Mesenchymal stem cell (in vitro differentiated cells and primary cell): ENCODE measurements at regions not wholly inside any gene's neighbourhood (a gene's known extent, or its start where the extent isn't known, plus 50 kb on each side); places are given as distances from the start of the nearest gene placed in this dataset.

Source experiments
- DNase-seq: peaks from one replicate; pipeline ENCODE4 v3.0.0-alpha.2; 2013
- H2AFZ ChIP-seq: one replicate; pipeline ENCODE4 v1.6.1; 2013; ENCODE audit warnings: low read depth, mild to moderate bottlenecking, control low read depth, inconsistent platforms, low read length, moderate library complexity
- H2AK5ac ChIP-seq: 2 replicates; pipeline ENCODE4 v1.6.1; 2013; ENCODE audit warnings: low read length, moderate library complexity, mild to moderate bottlenecking, inconsistent platforms; ENCODE audit not compliant: severe bottlenecking
- H2BK120ac ChIP-seq: one replicate; pipeline ENCODE4 v1.6.1; 2013; ENCODE audit warnings: low read depth, mild to moderate bottlenecking, inconsistent platforms, low read length, moderate library complexity
- H2BK12ac ChIP-seq, 2 experiments: one replicate each; pipeline ENCODE4 v1.6.1; 2013; ENCODE audit warnings: inconsistent platforms in 2 of 2, low read length in 2 of 2, mild to moderate bottlenecking in 2 of 2, moderate library complexity in 2 of 2, control low read depth in 1 of 2
- H2BK15ac ChIP-seq: one replicate; pipeline ENCODE4 v1.6.1; 2013; ENCODE audit warnings: mild to moderate bottlenecking, low read depth, inconsistent platforms; ENCODE audit not compliant: poor library complexity, severe bottlenecking
- H2BK5ac ChIP-seq: 2 replicates; pipeline ENCODE4 v1.6.1; 2013; ENCODE audit warnings: low read depth, mild to moderate bottlenecking, low read length, control low read depth, inconsistent platforms; ENCODE audit not compliant: poor library complexity, severe bottlenecking
- H3K14ac ChIP-seq, 2 experiments: one replicate each; pipeline ENCODE4 v1.6.1; 2013; ENCODE audit warnings: inconsistent platforms in 2 of 2, low read length in 2 of 2, control low read depth in 1 of 2, mild to moderate bottlenecking in 1 of 2, moderate library complexity in 1 of 2
- H3K18ac ChIP-seq, 2 experiments: one replicate each; pipeline ENCODE4 v1.6.1; 2013; ENCODE audit warnings: inconsistent platforms in 2 of 2, low read length in 2 of 2, control low read depth in 1 of 2, low read depth in 1 of 2, mild to moderate bottlenecking in 1 of 2
- H3K23ac ChIP-seq, 2 experiments: one replicate each; pipeline ENCODE4 v1.6.1; 2013; ENCODE audit warnings: inconsistent platforms in 2 of 2, low read length in 2 of 2, mild to moderate bottlenecking in 2 of 2, moderate library complexity in 2 of 2, control low read depth in 1 of 2
- H3K27ac ChIP-seq: 2 replicates; pipeline ENCODE4 v1.5.1; 2013; ENCODE audit warnings: mild to moderate bottlenecking, moderate library complexity, low read length, control low read depth, inconsistent platforms; ENCODE audit not compliant: poor library complexity, severe bottlenecking
- H3K27me3 ChIP-seq, 2 experiments: 2 replicates each; pipeline versions ENCODE4 v1.6.1 to v1.7.0; 2013; ENCODE audit warnings: low read length in 2 of 2, mild to moderate bottlenecking in 2 of 2, moderate library complexity in 2 of 2, control low read depth in 1 of 2, inconsistent platforms in 1 of 2; ENCODE audit not compliant: control insufficient read depth in 1 of 2, insufficient read depth in 1 of 2
- H3K36me3 ChIP-seq, 2 experiments: 2 replicates each; pipeline versions ENCODE4 v1.6.1 to v1.7.0; 2013; ENCODE audit warnings: low read length in 2 of 2, control low read depth in 1 of 2, inconsistent platforms in 1 of 2, low read depth in 1 of 2, mild to moderate bottlenecking in 1 of 2; ENCODE audit not compliant: insufficient read depth in 2 of 2, control insufficient read depth in 1 of 2
- H3K4ac ChIP-seq, 2 experiments: one replicate each; pipeline ENCODE4 v1.6.1; 2013; ENCODE audit warnings: inconsistent platforms in 2 of 2, low read length in 2 of 2, mild to moderate bottlenecking in 2 of 2, moderate library complexity in 2 of 2, control low read depth in 1 of 2, low read depth in 1 of 2
- H3K4me1 ChIP-seq: 2 replicates; pipeline ENCODE4 v1.6.1; 2013; ENCODE audit warnings: low read depth, low read length, control low read depth; ENCODE audit not compliant: control insufficient read depth, insufficient read depth
- H3K4me2 ChIP-seq: 2 replicates; pipeline ENCODE4 v1.6.1; 2013; ENCODE audit warnings: low read length, mild to moderate bottlenecking, inconsistent platforms; ENCODE audit not compliant: poor library complexity, severe bottlenecking
- H3K4me3 ChIP-seq, 2 experiments: 2 replicates each; pipeline versions ENCODE4 v1.5.1 to v1.7.0; 2013; ENCODE audit warnings: low read length in 2 of 2, mild to moderate bottlenecking in 2 of 2, control low read depth in 1 of 2, low read depth in 1 of 2; ENCODE audit not compliant: insufficient read depth in 1 of 2
- H3K79me1 ChIP-seq: replicated peaks from 2 replicates; pipeline ENCODE4 v1.6.1; 2013; ENCODE audit warnings: mild to moderate bottlenecking, control low read depth, low read length, inconsistent platforms; ENCODE audit not compliant: poor library complexity, severe bottlenecking
- H3K9ac ChIP-seq: 2 replicates; pipeline ENCODE4 v1.7.0; 2013; ENCODE audit warnings: mild to moderate bottlenecking, low read length, moderate library complexity
- H3K9me3 ChIP-seq: 2 replicates; pipeline ENCODE4 v1.7.0; 2013; ENCODE audit warnings: mild to moderate bottlenecking, low read length; ENCODE audit not compliant: control insufficient read depth
- H4K8ac ChIP-seq: one replicate; pipeline ENCODE4 v1.6.1; 2013; ENCODE audit warnings: inconsistent platforms, mild to moderate bottlenecking, low read length, moderate library complexity
- H4K91ac ChIP-seq: one replicate; pipeline ENCODE4 v1.6.1; 2013; ENCODE audit warnings: mild to moderate bottlenecking, low read length, inconsistent platforms
- WGBS: methylation state at CpG from one replicate; pipeline ENCODE4 v1.1.7; 2013; ENCODE audit warnings: mixed read lengths; 5-methylcytosine and 5-hydroxymethylcytosine counted together

DNA sequence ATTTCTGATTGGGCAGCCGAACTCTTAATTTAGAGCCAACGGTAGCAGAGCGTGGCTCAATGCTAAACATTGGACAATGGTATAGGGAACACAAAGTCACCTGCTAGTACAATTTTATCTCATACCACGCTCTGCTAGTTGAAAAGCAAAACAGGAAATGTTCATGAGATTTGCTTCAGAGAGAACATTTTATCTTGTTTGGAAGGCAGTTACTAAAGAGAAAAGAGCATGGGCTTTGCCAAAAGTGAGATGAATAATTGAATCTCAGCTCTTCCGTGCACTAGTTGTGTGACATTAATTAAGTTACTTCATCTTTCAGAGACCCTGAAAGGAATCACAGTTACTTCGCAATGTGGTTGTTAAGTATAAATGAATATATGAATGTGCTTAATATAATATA is 161.5 kb upstream of the FAM13C start:
- no peak overlapping the region for H3K4me3 ChIP-seq
- no peaks in the 10 kb centered on the region for H3K79me1 ChIP-seq
- no peaks in the 10 kb centered on the region for H3K27me3 ChIP-seq
- H3K9ac ChIP-seq = no peak overlapping the region
- H3K18ac ChIP-seq = no peak overlapping the region
- no peak overlapping the region for H2BK5ac ChIP-seq
- H2BK15ac ChIP-seq = no peak overlapping the region
- no peak overlapping the region for H4K91ac ChIP-seq
- H3K4ac ChIP-seq = no peak overlapping the region
- no peak overlapping the region for H3K14ac ChIP-seq
- H3K9me3 ChIP-seq = no peaks in the 10 kb centered on the region
- no peak overlapping the region for H2AFZ ChIP-seq
- no peaks in the 10 kb centered on the region for H3K36me3 ChIP-seq
- no peak overlapping the region for H2AK5ac ChIP-seq
- no peak for DNase-seq
- no peak overlapping the region for H2BK12ac ChIP-seq
- no peak overlapping the region for H3K4me2 ChIP-seq
- H3K23ac ChIP-seq = no peak overlapping the region
- no peaks in the 10 kb centered on the region for H3K4me1 ChIP-seq
- no peak overlapping the region for H3K27ac ChIP-seq
- H4K8ac ChIP-seq = no peak overlapping the region
- no peak overlapping the region for H2BK120ac ChIP-seq
- 91% methylated on average over 5 of the region's 6 CpGs for WGBS

DNA sequence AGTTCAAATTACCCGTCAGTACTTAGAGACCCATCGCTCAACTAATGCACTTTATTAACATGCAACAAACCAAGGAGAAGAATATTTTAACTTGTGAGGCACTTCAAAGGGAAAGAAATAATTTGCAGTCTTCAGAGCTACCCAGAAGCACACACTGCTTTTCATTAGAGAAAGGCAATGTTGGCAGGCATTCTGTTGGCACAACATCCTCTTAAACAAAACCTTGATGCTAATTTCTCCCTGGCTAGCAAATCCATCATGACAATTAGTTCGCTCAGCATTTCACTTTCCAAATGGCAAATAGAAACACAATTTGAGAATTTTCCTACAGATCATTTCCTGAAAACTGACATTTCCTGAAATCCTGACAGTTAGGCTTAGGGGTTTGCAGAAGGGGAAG is 155.6 kb upstream of the FAM13C start:
- Histone ChIP-seq H3K9me3 (no peaks in the 10 kb centered on the region), H4K8ac (no peak overlapping the region), H3K27ac (no peak overlapping the region), H3K23ac (no peak overlapping the region), H3K14ac (no peak overlapping the region), H3K4me1 (no peaks in the 10 kb centered on the region), H3K4me3 (no peak overlapping the region), H2BK120ac (no peak overlapping the region), H2BK12ac (no peak overlapping the region), H3K9ac (no peak overlapping the region), H3K36me3 (no peaks in the 10 kb centered on the region), H3K18ac (no peak overlapping the region), H4K91ac (no peak overlapping the region), H3K79me1 (no peaks in the 10 kb centered on the region), H2BK5ac (no peak overlapping the region), H3K27me3 (no peaks in the 10 kb centered on the region), H3K4me2 (no peak overlapping the region), H2AFZ (no peak overlapping the region), H3K4ac (no peak overlapping the region), H2BK15ac (no peak overlapping the region), H2AK5ac (no peak overlapping the region)
- no peak for DNase-seq
- WGBS = 74% methylated on average over 3 of the region's 3 CpGs

DNA sequence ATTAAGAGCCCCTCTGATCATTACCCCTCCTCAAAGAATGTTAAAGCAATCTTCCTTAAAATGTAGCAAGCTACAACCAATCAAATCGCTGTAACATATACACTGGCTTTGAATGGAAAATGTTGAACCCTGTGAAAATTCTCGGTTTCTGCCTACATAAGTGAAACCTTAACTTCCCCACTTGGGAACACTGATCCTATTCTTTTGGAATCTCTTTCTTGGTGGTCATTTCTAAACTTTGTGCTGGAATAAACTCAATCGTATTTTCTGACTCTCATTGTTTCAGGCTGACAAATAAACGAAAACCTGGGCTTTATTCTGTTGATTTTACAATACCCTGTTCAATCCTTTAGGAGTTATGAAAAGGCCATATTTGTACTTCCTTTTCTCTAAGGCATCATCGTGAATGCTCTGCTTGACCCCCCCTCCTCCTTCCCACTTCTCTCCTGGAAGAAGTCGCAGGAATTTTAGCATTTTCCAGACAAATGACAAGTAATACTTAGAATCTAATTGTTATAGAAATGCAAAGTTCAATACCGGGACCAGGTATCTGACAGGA is 155.1 kb upstream of the FAM13C start:
- Histone ChIP-seq H3K9me3 (no peaks in the 10 kb centered on the region), H3K4me1 (no peaks in the 10 kb centered on the region), H3K27me3 (no peaks in the 10 kb centered on the region), H3K4ac (no peak overlapping the region), H2BK120ac (no peak overlapping the region), H2BK5ac (no peak overlapping the region), H2BK15ac (no peak overlapping the region), H3K18ac (no peak overlapping the region), H4K8ac (no peak overlapping the region), H3K36me3 (no peaks in the 10 kb centered on the region), H3K4me2 (no peak overlapping the region), H3K27ac (no peak overlapping the region), H2BK12ac (no peak overlapping the region), H3K79me1 (no peaks in the 10 kb centered on the region), H2AK5ac (no peak overlapping the region), H3K14ac (no peak overlapping the region), H3K4me3 (no peak overlapping the region), H3K23ac (no peak overlapping the region), H4K91ac (no peak overlapping the region), H2AFZ (no peak overlapping the region), H3K9ac (no peak overlapping the region)
- no peak for DNase-seq
- WGBS = 93% methylated on average over 6 of the region's 7 CpGs

DNA sequence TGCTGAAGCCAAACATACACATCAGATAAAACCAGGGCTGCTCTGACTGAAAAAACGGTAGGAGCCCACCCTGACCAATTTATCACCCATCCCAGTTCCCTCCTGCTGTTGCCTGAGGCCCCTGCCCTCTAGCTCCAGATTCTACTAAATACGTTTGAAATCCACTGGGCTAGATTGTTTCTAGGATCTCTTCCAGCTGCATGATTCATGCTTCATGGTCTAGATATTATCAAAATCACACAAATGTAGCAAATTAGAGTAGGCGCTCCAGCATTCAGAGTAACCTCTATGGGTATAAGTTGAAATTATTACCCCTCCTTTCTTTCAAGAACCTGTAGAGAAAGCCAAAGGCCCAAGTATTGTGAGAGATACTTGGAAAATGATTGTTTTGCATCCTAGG is 151.2 kb upstream of the FAM13C start:
- Histone ChIP-seq H3K23ac (no peak overlapping the region), H3K4me3 (no peak overlapping the region), H2AFZ (no peak overlapping the region), H3K4me2 (no peak overlapping the region), H2BK120ac (no peak overlapping the region), H4K8ac (no peak overlapping the region), H2AK5ac (no peak overlapping the region), H2BK15ac (no peak overlapping the region), H3K18ac (no peak overlapping the region), H3K9me3 (no peaks in the 10 kb centered on the region), H3K79me1 (no peaks in the 10 kb centered on the region), H4K91ac (no peak overlapping the region), H3K36me3 (no peaks in the 10 kb centered on the region), H2BK5ac (no peak overlapping the region), H3K27me3 (no peaks in the 10 kb centered on the region), H3K9ac (no peak overlapping the region), H3K27ac (no peak overlapping the region), H2BK12ac (no peak overlapping the region), H3K4me1 (no peaks in the 10 kb centered on the region), H3K4ac (no peak overlapping the region), H3K14ac (no peak overlapping the region)
- DNase-seq = no peak
- WGBS = 64% methylated on average over 2 of the region's 3 CpGs
